ENCODE measurements at regions not wholly inside any gene's neighbourhood (a gene's known extent, or its start where the extent isn't known, plus 50 kb on each side); places are given as distances from the start of the nearest gene placed in this dataset.

GRCh38 chr5:8156706-8157105, 287.8 kb downstream of the MTRR start:
- Histone ChIP-seq H3K9me3 (ENCODE audit: control insufficient read depth in 1 of 2, insufficient read depth in 1 of 2, low read depth in 1 of 2, low read length in 2 of 2) (peaks cover 4 to 6% of the 10 kb centered on the region in 2 experiments; a peak in 3 of 4 replicates), H3K9me2 (ENCODE audit: insufficient read depth) (no peaks in the 10 kb centered on the region), H3K36me3 (ENCODE audit: control insufficient read depth in 1 of 2, insufficient read depth in 2 of 2, low read length in 2 of 2) (no peaks in the 10 kb centered on the region), H3K27me3 (ENCODE audit: insufficient read depth, low read length) (no peaks in the 10 kb centered on the region), H3K27ac (ENCODE audit: low read depth, low read length) (no peak overlapping the region), H2AFZ (ENCODE audit: low read depth, low read length, poor library complexity, severe bottlenecking) (no peak overlapping the region), H3K4me1 (ENCODE audit: control insufficient read depth in 1 of 2, insufficient read depth in 2 of 2, low read length in 2 of 2) (no peaks in the 10 kb centered on the region), H3K9ac (ENCODE audit: low read length) (no peak overlapping the region), H3K4me2 (ENCODE audit: low read length) (no peak overlapping the region), H4K20me1 (ENCODE audit: insufficient read depth) (no peaks in the 10 kb centered on the region), H3K79me2 (ENCODE audit: insufficient read depth, low read length) (no peaks in the 10 kb centered on the region), H3K4me3 (replicated peaks in 1 of 2; ENCODE audit: low read depth in 1 of 2, low read length in 2 of 2) (no peak overlapping the region)
- intact Hi-C loops (cut with micrococcal nuclease), result no loop called here
- ChIA-PET CTCF (no interaction called here), POLR2A (no interaction called here), RAD21 (ENCODE audit: low non-redundant PET in 1 of 2, low total read pairs in 2 of 2, uncharacterized antibody in 2 of 2, unreplicated experiment in 2 of 2) (no interaction called here)
- DNase-seq (ENCODE audit: low read depth, low spot score) (no peak), ATAC-seq (no peak)
- no TSS peak for BruUV-seq (replicated peaks)
- TF ChIP-seq CTCF (IDR thresholded peaks at IDR 0.05 in 2 of 3, conservative IDR thresholded peaks at IDR 0.05 in 1 of 3; ENCODE audit: borderline replicate concordance in 1 of 3, insufficient read depth in 1 of 3, low read depth in 2 of 3, low read length in 2 of 3) (no peak), POLR2A (IDR thresholded peaks at IDR 0.05; ENCODE audit: borderline replicate concordance, extremely low read depth, insufficient read depth, insufficient read length) (no peak), ATF3 (IDR thresholded peaks at IDR 0.05) (no peak), JUND (IDR thresholded peaks at IDR 0.05) (no peak)

GRCh38 chr5:8157320-8157822, 288.4 kb downstream of the MTRR start:
- POLR2A ChIA-PET, result no interaction called here
- DNase-seq (ENCODE audit: low read depth, low spot score), result no peak
- TF ChIP-seq ZNF274 (IDR thresholded peaks at IDR 0.05; ENCODE audit: low read depth, low read length) (no peak), EZH2 (IDR thresholded peaks at IDR 0.05) (no peak), POLR2AphosphoS5 (IDR thresholded peaks at IDR 0.05; ENCODE audit: low read depth, low read length) (no peak), EZH2phosphoT487 (IDR thresholded peaks at IDR 0.05; ENCODE audit: borderline replicate concordance) (no peak), POLR2A (IDR thresholded peaks at IDR 0.05; ENCODE audit: borderline replicate concordance, extremely low read depth, insufficient read depth, insufficient read length) (no peak), REST (IDR thresholded peaks at IDR 0.05; ENCODE audit: low read depth) (no peak), RAD21 (IDR thresholded peaks at IDR 0.05; ENCODE audit: low read depth) (no peak), ELF1 (IDR thresholded peaks at IDR 0.05; ENCODE audit: borderline replicate concordance, low read depth) (no peak), ZFX (IDR thresholded peaks at IDR 0.05) (no peak), CTCF (IDR thresholded peaks at IDR 0.05 in 2 of 3, conservative IDR thresholded peaks at IDR 0.05 in 1 of 3; ENCODE audit: borderline replicate concordance in 1 of 3, insufficient read depth in 1 of 3, low read depth in 2 of 3, low read length in 2 of 3) (no peak)

More at GRCh38 chr5:8157320-8157822, 288.4 kb downstream of the MTRR start:
- Histone ChIP-seq H3K27me3 (ENCODE audit: insufficient read depth, low read length) (no peaks in the 10 kb centered on the region), H4K20me1 (ENCODE audit: insufficient read depth) (no peaks in the 10 kb centered on the region), H2AFZ (ENCODE audit: low read depth, low read length, poor library complexity, severe bottlenecking) (no peak overlapping the region), H3K79me2 (ENCODE audit: insufficient read depth, low read length) (no peaks in the 10 kb centered on the region), H3K36me3 (ENCODE audit: control insufficient read depth in 1 of 2, insufficient read depth in 2 of 2, low read length in 2 of 2) (no peaks in the 10 kb centered on the region), H3K9me2 (ENCODE audit: insufficient read depth) (no peaks in the 10 kb centered on the region), H3K4me1 (ENCODE audit: control insufficient read depth in 1 of 2, insufficient read depth in 2 of 2, low read length in 2 of 2) (no peaks in the 10 kb centered on the region), H3K9ac (ENCODE audit: low read length) (no peak overlapping the region), H3K27ac (ENCODE audit: low read depth, low read length) (no peak overlapping the region), H3K4me3 (replicated peaks in 1 of 2; ENCODE audit: low read depth in 1 of 2, low read length in 2 of 2) (no peak overlapping the region), H3K9me3 (ENCODE audit: control insufficient read depth in 1 of 2, insufficient read depth in 1 of 2, low read depth in 1 of 2, low read length in 2 of 2) (peaks cover 0 to 4% of the 10 kb centered on the region in 2 experiments; a peak in 3 of 4 replicates), H3K4me2 (ENCODE audit: low read length) (no peak overlapping the region)
- no peak for ATAC-seq
- CTCF ChIA-PET, result no interaction called here
- no TSS peak for BruUV-seq (replicated peaks)
- intact Hi-C loops (cut with micrococcal nuclease), result no loop called here
- RAD21 ChIA-PET (ENCODE audit: low non-redundant PET in 1 of 2, low total read pairs in 2 of 2, uncharacterized antibody in 2 of 2, unreplicated experiment in 2 of 2), result no interaction called here
